ENCODE measurements at regions not wholly inside any gene's neighbourhood (a gene's known extent, or its start where the extent isn't known, plus 50 kb on each side); places are given as distances from the start of the nearest gene placed in this dataset.

DNA sequence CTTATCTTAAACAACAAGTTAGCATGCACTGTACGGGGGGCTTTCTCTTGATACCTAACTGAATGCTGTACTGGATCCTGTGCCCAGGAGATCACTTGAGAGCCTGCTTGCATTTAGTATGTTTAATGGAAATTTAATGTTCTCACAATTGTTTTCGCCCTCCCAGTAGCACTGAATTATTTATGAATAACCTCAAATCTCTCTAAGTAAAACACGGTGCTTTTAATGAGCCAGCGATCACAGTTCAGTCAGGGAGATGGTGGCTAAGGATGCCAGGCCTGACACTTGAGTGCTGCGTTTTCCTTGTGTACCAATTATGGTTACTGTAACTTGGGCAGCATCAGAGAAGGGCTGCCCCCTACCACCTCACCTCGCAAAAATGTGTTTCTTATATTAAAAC is 115.5 kb upstream of the ADARB2 start:
- DNase-seq (no peak), ATAC-seq (ENCODE audit: low read depth) (no peak)
- no peak overlapping the region for H3K4me3 ChIP-seq (ENCODE audit: insufficient read depth, low read depth, low read length)
- H2AK9ac ChIP-seq (replicated peaks; ENCODE audit: low read depth, low read length, poor library complexity) = no peak overlapping the region
- no peak overlapping the region for H4K5ac ChIP-seq (ENCODE audit: low read depth, low read length)
- no peak overlapping the region for H2AFZ ChIP-seq (replicated peaks; ENCODE audit: low read length, poor library complexity)
- H2AK5ac ChIP-seq (ENCODE audit: low read depth, low read length) = no peak overlapping the region
- H2BK120ac ChIP-seq (ENCODE audit: low read depth, low read length) = no peak overlapping the region
- CTCF ChIA-PET = no interaction called here
- H3K4me1 ChIP-seq (ENCODE audit: control insufficient read depth, insufficient read depth, low read length) = no peaks in the 10 kb centered on the region
- no peak overlapping the region for H3K4ac ChIP-seq (ENCODE audit: low read depth, low read length)
- H4K91ac ChIP-seq (ENCODE audit: insufficient read depth, low read depth, low read length) = no peak overlapping the region
- H3K36me3 ChIP-seq (ENCODE audit: control insufficient read depth, insufficient read depth, low read length) = no peaks in the 10 kb centered on the region
- no TSS peak for BruUV-seq (replicated peaks)
- dilution Hi-C loops (cut with HindIII; ENCODE audit: low sequenced_read_pairs, unreplicated experiment) (no loop called here), intact Hi-C loops (cut with micrococcal nuclease) (no loop called here), in situ Hi-C loops (cut with MboI; ENCODE audit: low sequenced_read_pairs) (no loop called here)
- no peak overlapping the region for H3K4me2 ChIP-seq (ENCODE audit: low read depth, low read length)
- no peak overlapping the region for H2BK20ac ChIP-seq (ENCODE audit: low read depth, low read length)
- peaks cover 25% of the 10 kb centered on the region for H3K9me3 ChIP-seq (ENCODE audit: control insufficient read depth, insufficient read depth, low read length)
- no peaks in the 10 kb centered on the region for H3K9me1 ChIP-seq (ENCODE audit: insufficient read depth, low read length)
- H2BK15ac ChIP-seq (ENCODE audit: low read depth, low read length) = no peak overlapping the region
- no peak overlapping the region for H3K56ac ChIP-seq (ENCODE audit: extremely low read depth, insufficient read depth, low read length)
- no peak overlapping the region for H2BK5ac ChIP-seq (ENCODE audit: low read depth, low read length, poor library complexity, severe bottlenecking)
- H4K8ac ChIP-seq (ENCODE audit: low read depth in 2 of 2, low read length in 2 of 2) = no peak overlapping the region
- H3K79me1 ChIP-seq (ENCODE audit: low read depth in 1 of 2, low read length in 2 of 2) = no peaks in the 10 kb centered on the region
- H3K23ac ChIP-seq (ENCODE audit: low read depth, low read length) = no peak overlapping the region
- no peaks in the 10 kb centered on the region for H3K27me3 ChIP-seq (ENCODE audit: control insufficient read depth, insufficient read depth, low read length)
- H3K18ac ChIP-seq (ENCODE audit: low read depth, low read length) = no peak overlapping the region
- no peak overlapping the region for H3K9ac ChIP-seq (ENCODE audit: low read depth, low read length)
- TF ChIP-seq MXI1 (IDR thresholded peaks at IDR 0.05; ENCODE audit: borderline replicate concordance, low read depth, low read length) = no peak
- no peak for TF ChIP-seq POLR2A (IDR thresholded peaks at IDR 0.05; ENCODE audit: low read depth, low read length)
- TF ChIP-seq, protein P1, sequence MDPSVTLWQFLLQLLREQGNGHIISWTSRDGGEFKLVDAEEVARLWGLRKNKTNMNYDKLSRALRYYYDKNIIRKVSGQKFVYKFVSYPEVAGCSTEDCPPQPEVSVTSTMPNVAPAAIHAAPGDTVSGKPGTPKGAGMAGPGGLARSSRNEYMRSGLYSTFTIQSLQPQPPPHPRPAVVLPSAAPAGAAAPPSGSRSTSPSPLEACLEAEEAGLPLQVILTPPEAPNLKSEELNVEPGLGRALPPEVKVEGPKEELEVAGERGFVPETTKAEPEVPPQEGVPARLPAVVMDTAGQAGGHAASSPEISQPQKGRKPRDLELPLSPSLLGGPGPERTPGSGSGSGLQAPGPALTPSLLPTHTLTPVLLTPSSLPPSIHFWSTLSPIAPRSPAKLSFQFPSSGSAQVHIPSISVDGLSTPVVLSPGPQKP (IDR thresholded peaks at IDR 0.05; ENCODE audit: borderline replicate concordance, low read depth, low read length) = no peak
- TF ChIP-seq SMC3 (IDR thresholded peaks at IDR 0.05; ENCODE audit: low read depth, low read length) = no peak
- TF ChIP-seq RFX5 (IDR thresholded peaks at IDR 0.05; ENCODE audit: low read depth, low read length) = no peak
- TF ChIP-seq NFE2L2 (IDR thresholded peaks at IDR 0.05; ENCODE audit: low read depth, low read length) = no peak
- no peak for TF ChIP-seq RCOR1 (IDR thresholded peaks at IDR 0.05; ENCODE audit: insufficient replicate concordance, low read length)
- TF ChIP-seq CHD1 (IDR thresholded peaks at IDR 0.05; ENCODE audit: low read depth, low read length) = no peak
- no CpG with 5 or more reads among the region's 6 CpGs for WGBS, 2 experiments (ENCODE audit: extremely low coverage in 2 of 2, insufficient read length in 1 of 2)
- H3K14ac ChIP-seq (replicated peaks; ENCODE audit: low read depth, low read length) = no peak overlapping the region
- POLR2A ChIA-PET (ENCODE audit: unreplicated experiment) = no interaction called here
- no peak overlapping the region for H3K27ac ChIP-seq (ENCODE audit: insufficient read depth, low read length)
- H4K20me1 ChIP-seq (ENCODE audit: insufficient read depth, low read length) = no peaks in the 10 kb centered on the region
